Neural progenitor cell (in vitro differentiated cells): ENCODE measurements at regions not wholly inside any gene's neighbourhood (a gene's known extent, or its start where the extent isn't known, plus 50 kb on each side); places are given as distances from the start of the nearest gene placed in this dataset.
"Not testable (repeated sequence)": the region's sequence is repeated elsewhere in the genome, so short reads cannot be mapped to it uniquely, and the experiment has no call there.

Source experiments
- DNase-seq: peaks from one replicate; pipeline ENCODE4 v3.0.0-alpha.2; 2016; ENCODE audit warnings: low spot score
- H2AFZ ChIP-seq: fragments of 200-600 bp; sonication (generic); replicated peaks from 2 replicates; pipeline ENCODE4 v1.6.1; 2016; ENCODE audit warnings: antibody characterized with exemption
- H3F3A ChIP-seq: fragments of 200-600 bp; sonication (generic); 2 replicates; pipeline ENCODE4 v1.6.1; 2016; ENCODE audit warnings: antibody characterized with exemption, low read depth
- H3K27ac ChIP-seq: fragments of 200-600 bp; sonication (generic); 2 replicates; pipeline ENCODE4 v1.5.1; 2016; ENCODE audit warnings: mild to moderate bottlenecking
- H3K27me3 ChIP-seq: fragments of 200-600 bp; sonication (generic); 2 replicates; pipeline ENCODE4 v1.6.1; 2016; ENCODE audit warnings: mild to moderate bottlenecking, moderate library complexity
- H3K36me3 ChIP-seq: fragments of 200-600 bp; sonication (generic); 2 replicates; pipeline ENCODE4 v1.5.1; 2016
- H3K4me1 ChIP-seq: fragments of 200-600 bp; sonication (generic); 2 replicates; pipeline ENCODE4 v1.6.1; 2016; ENCODE audit warnings: mixed run types
- H3K4me2 ChIP-seq: fragments of 200-600 bp; sonication (generic); 2 replicates; pipeline ENCODE4 v1.6.1; 2016
- H3K4me3 ChIP-seq: fragments of 200-600 bp; sonication (generic); 2 replicates; pipeline ENCODE4 v1.5.1; 2016
- H3K79me2 ChIP-seq: fragments of 200-600 bp; sonication (generic); 2 replicates; pipeline ENCODE4 v1.6.1; 2016; ENCODE audit warnings: low read depth
- H3K9ac ChIP-seq: fragments of 200-600 bp; sonication (generic); 2 replicates; pipeline ENCODE4 v1.6.1; 2016
- H3K9me3 ChIP-seq: fragments of 200-600 bp; sonication (generic); 2 replicates; pipeline ENCODE4 v1.5.1; 2016; ENCODE audit warnings: low read depth
- H4K20me1 ChIP-seq: fragments of 200-600 bp; sonication (generic); 2 replicates; pipeline ENCODE4 v1.6.1; 2016; ENCODE audit warnings: low read depth
- H3K27ac Mint-ChIP-seq: 3 replicates; pipeline ENCODE4 v1.8.0; 2021; ENCODE audit warnings: mixed read lengths
- H3K27me3 Mint-ChIP-seq: 2 replicates; pipeline ENCODE4 v1.8.0; 2022; ENCODE audit warnings: low read depth, mild to moderate bottlenecking, inconsistent platforms, moderate library complexity, mixed read lengths; ENCODE audit not compliant: insufficient read depth
- H3K36me3 Mint-ChIP-seq: 3 replicates; pipeline ENCODE4 v1.8.0; 2021; ENCODE audit warnings: mixed read lengths
- H3K4me1 Mint-ChIP-seq: 3 replicates; pipeline ENCODE4 v1.8.0; 2021; ENCODE audit warnings: mixed read lengths
- H3K4me3 Mint-ChIP-seq: 3 replicates; pipeline ENCODE4 v1.8.0; 2021; ENCODE audit warnings: mild to moderate bottlenecking, moderate library complexity, mixed read lengths
- H3K9me3 Mint-ChIP-seq: 3 replicates; pipeline ENCODE4 v1.8.0; 2020; ENCODE audit warnings: mixed read lengths
- CTCF ChIP-seq: fragments of 200-600 bp; sonication (generic); IDR thresholded peaks from 2 replicates; pipeline ENCODE4 v1.5.1; 2017; ENCODE audit warnings: antibody characterized with exemption, mild to moderate bottlenecking
- EZH2 ChIP-seq: fragments of 200-600 bp; sonication (generic); IDR thresholded peaks from 2 replicates; pipeline ENCODE4 v1.6.1; 2017; ENCODE audit warnings: antibody characterized with exemption, mild to moderate bottlenecking, moderate library complexity
- EZH2phosphoT487 ChIP-seq: fragments of 200-600 bp; sonication (generic); IDR thresholded peaks from 2 replicates; pipeline ENCODE4 v1.6.1; 2017; ENCODE audit warnings: antibody characterized with exemption

- Histone ChIP-seq H3K9me3 (no peaks in the 10 kb centered on the region), H3K4me1 (peaks cover 59% of the 10 kb centered on the region), H3K36me3 (no peaks in the 10 kb centered on the region), H3K27me3 (peaks cover 52% of the 10 kb centered on the region), H4K20me1 (peaks cover 7% of the 10 kb centered on the region), H3K9ac (no peak overlapping the region), H2AFZ (no peak overlapping the region), H3K4me3 (no peak overlapping the region), H3F3A (peaks cover 51% of the 10 kb centered on the region), H3K4me2 (peak overlapping the region; percentile 60), H3K79me2 (no peaks in the 10 kb centered on the region), H3K27ac (peak overlapping the region; percentile 92)
- no peak overlapping the region for H3K4me3 Mint-ChIP-seq
- TF ChIP-seq EZH2phosphoT487 (peak; percentile 100), EZH2 (no peak)
- H3K36me3 Mint-ChIP-seq = no peaks in the 10 kb centered on the region
- DNase-seq = peak; percentile 95
- peaks cover 43% of the 10 kb centered on the region for H3K4me1 Mint-ChIP-seq
- H3K9me3 Mint-ChIP-seq = peaks cover 4% of the 10 kb centered on the region
- peaks cover 5% of the 10 kb centered on the region for H3K27me3 Mint-ChIP-seq
- H3K27ac Mint-ChIP-seq = peak overlapping the region; percentile 81
Measured at GRCh38 chr14:54257424-54257823, 139.4 kb upstream of the CDKN3 start.

GRCh38 chr14:54258382-54258781 lies 138.4 kb upstream of the CDKN3 start:
- H2AFZ ChIP-seq = no peak overlapping the region
- H3K9me3 Mint-ChIP-seq = peaks cover 4% of the 10 kb centered on the region
- TF ChIP-seq EZH2 = no peak
- no peak for TF ChIP-seq CTCF
- TF ChIP-seq EZH2phosphoT487 = no peak
- no peaks in the 10 kb centered on the region for H3K36me3 ChIP-seq
- H3K27ac Mint-ChIP-seq = peak overlapping the region; percentile 81
- no peaks in the 10 kb centered on the region for H3K36me3 Mint-ChIP-seq
- H3K4me3 ChIP-seq = no peak overlapping the region
- H3K4me3 Mint-ChIP-seq = no peak overlapping the region
- peaks cover 5% of the 10 kb centered on the region for H3K27me3 Mint-ChIP-seq
- H3K9me3 ChIP-seq = no peaks in the 10 kb centered on the region
- peaks cover 51% of the 10 kb centered on the region for H3F3A ChIP-seq
- no peaks in the 10 kb centered on the region for H3K79me2 ChIP-seq
- H4K20me1 ChIP-seq = peaks cover 7% of the 10 kb centered on the region
- no peak overlapping the region for H3K9ac ChIP-seq
- H3K4me1 Mint-ChIP-seq = peaks cover 44% of the 10 kb centered on the region
- H3K4me1 ChIP-seq = peaks cover 67% of the 10 kb centered on the region
- H3K27me3 ChIP-seq = peaks cover 42% of the 10 kb centered on the region
- DNase-seq = no peak
- H3K4me2 ChIP-seq = peak overlapping the region; percentile 60
- peak overlapping the region; percentile 92 for H3K27ac ChIP-seq

GRCh38 chr14:54259821-54260220 lies 137.0 kb upstream of the CDKN3 start:
- Mint-ChIP-seq H3K4me3 (no peak overlapping the region), H3K4me1 (peaks cover 46% of the 10 kb centered on the region), H3K9me3 (peaks cover 2% of the 10 kb centered on the region), H3K27me3 (peaks cover 5% of the 10 kb centered on the region), H3K36me3 (no peaks in the 10 kb centered on the region), H3K27ac (peak overlapping the region; percentile 95)
- DNase-seq = peak; percentile 24
- Histone ChIP-seq H3K9ac (no peak overlapping the region), H3K79me2 (no peaks in the 10 kb centered on the region), H3K36me3 (no peaks in the 10 kb centered on the region), H3K9me3 (no peaks in the 10 kb centered on the region), H3K4me3 (no peak overlapping the region), H3K4me2 (peak overlapping the region; percentile 23), H4K20me1 (peaks cover 7% of the 10 kb centered on the region), H3K27ac (peak overlapping the region; percentile 53), H3K27me3 (peaks cover 28% of the 10 kb centered on the region), H2AFZ (no peak overlapping the region), H3F3A (peaks cover 51% of the 10 kb centered on the region), H3K4me1 (peaks cover 78% of the 10 kb centered on the region)
- TF ChIP-seq EZH2 (no peak), CTCF (no peak), EZH2phosphoT487 (no peak)

- Histone ChIP-seq H3F3A (peaks cover 51% of the 10 kb centered on the region), H3K4me2 (peak overlapping the region; percentile 62), H3K36me3 (no peaks in the 10 kb centered on the region), H3K79me2 (no peaks in the 10 kb centered on the region), H3K9ac (no peak overlapping the region), H3K27me3 (peaks cover 13% of the 10 kb centered on the region), H3K9me3 (no peaks in the 10 kb centered on the region), H4K20me1 (peaks cover 7% of the 10 kb centered on the region), H2AFZ (no peak overlapping the region), H3K27ac (peak overlapping the region; percentile 62), H3K4me3 (no peak overlapping the region), H3K4me1 (peaks cover 77% of the 10 kb centered on the region)
- peak; percentile 75 for DNase-seq
- Mint-ChIP-seq H3K36me3 (no peaks in the 10 kb centered on the region), H3K27me3 (peaks cover 4% of the 10 kb centered on the region), H3K4me1 (peaks cover 46% of the 10 kb centered on the region), H3K4me3 (no peak overlapping the region), H3K27ac (peak overlapping the region; percentile 91), H3K9me3 (no peaks in the 10 kb centered on the region)
- TF ChIP-seq EZH2phosphoT487 (no peak), CTCF (no peak), EZH2 (no peak)
Measured at GRCh38 chr14:54261283-54261682, 135.5 kb upstream of the CDKN3 start.

GRCh38 chr14:54266616-54267015 lies 130.2 kb upstream of the CDKN3 start:
- H3K27ac ChIP-seq, H3K27me3 Mint-ChIP-seq, H3K79me2 ChIP-seq, H3K27ac Mint-ChIP-seq, H3K4me3 ChIP-seq, H3K4me2 ChIP-seq, H3K9me3 Mint-ChIP-seq, H3K27me3 ChIP-seq, H3K9me3 ChIP-seq, H3K36me3 ChIP-seq, H3F3A ChIP-seq, H4K20me1 ChIP-seq, H2AFZ ChIP-seq, H3K36me3 Mint-ChIP-seq, H3K9ac ChIP-seq, DNase-seq, H3K4me1 Mint-ChIP-seq, H3K4me3 Mint-ChIP-seq: not testable (repeated sequence)
- peaks cover 27% of the 10 kb centered on the region for H3K4me1 ChIP-seq
